Activated CD4-positive, alpha-beta T cell treated with anti-CD3 and anti-CD28 coated beads for 4 hours (primary cell): ENCODE measurements at regions not wholly inside any gene's neighbourhood (a gene's known extent, or its start where the extent isn't known, plus 50 kb on each side); places are given as distances from the start of the nearest gene placed in this dataset.
"Not testable (repeated sequence)": the region's sequence is repeated elsewhere in the genome, so short reads cannot be mapped to it uniquely, and the experiment has no call there.

Experiments
- DNase-seq, 2 donors: peaks; one replicate each; pipeline ENCODE4 v3.0.0-alpha.2; 2020

DNA sequence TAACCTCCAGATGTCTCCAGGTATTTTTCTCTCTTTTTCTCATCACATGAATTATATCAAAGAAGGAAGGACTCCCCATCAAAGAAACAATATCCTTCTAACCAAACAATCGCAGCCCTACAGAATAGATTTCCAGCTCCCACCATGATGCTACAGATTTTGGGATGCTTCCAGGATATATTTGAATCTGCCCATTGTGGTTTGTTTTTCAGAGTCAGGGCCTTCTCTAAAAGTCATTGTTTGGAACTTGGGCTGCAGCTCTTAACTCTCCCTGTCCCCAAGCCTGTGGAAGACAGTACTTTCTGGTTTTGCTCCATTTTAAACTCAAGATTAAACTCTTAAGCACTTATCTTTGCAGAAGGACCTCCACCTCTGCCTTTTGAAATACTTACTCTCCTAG, 223.2 kb downstream of the PMAIP1 start:
- DNase-seq, result no peak

DNA sequence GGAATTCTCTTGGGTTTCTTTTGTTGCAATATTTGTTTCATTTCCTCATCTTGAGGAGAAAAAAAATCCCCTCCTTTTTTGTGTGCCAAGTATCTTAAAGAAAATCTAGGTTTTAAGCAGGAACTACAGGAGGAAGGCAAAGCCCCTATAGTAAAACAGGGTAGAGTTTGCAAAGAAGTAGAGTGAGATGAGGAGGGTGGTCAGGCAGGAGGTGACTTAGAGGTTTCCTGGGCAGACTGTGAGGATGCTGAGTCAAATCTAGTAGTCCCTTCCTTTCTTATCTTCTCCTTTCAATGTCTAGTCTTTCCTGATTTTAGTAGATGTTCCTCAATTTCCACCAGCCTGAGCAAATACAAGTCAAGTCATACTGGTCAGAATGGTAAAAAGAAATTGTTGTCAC, 222.5 kb downstream of the PMAIP1 start:
- DNase-seq, result no peak

DNA sequence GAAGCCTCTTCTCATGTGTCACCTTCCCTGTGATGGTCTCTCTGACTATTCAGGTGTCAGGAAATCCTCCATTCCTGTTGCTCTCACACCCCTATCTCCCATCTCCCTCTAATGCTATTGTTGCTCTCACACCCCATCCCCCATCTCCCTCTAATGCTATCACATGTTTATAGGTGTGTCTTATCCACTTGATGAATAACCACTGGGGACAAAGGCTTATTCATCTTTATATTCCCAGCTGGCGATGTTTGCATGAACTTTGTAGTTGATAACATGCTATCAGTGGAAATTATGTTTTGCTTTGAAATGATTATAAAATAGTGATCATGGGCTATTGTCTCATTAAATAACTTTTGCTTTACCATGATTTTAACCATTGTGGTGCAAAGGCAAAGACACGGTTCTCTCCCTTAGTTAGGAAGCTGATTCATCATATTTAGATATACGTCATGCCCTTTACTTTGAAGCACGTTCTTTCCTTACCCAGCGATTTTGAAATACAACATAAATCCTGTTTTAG, 220.5 kb downstream of the PMAIP1 start:
- DNase-seq, result no peak

DNA sequence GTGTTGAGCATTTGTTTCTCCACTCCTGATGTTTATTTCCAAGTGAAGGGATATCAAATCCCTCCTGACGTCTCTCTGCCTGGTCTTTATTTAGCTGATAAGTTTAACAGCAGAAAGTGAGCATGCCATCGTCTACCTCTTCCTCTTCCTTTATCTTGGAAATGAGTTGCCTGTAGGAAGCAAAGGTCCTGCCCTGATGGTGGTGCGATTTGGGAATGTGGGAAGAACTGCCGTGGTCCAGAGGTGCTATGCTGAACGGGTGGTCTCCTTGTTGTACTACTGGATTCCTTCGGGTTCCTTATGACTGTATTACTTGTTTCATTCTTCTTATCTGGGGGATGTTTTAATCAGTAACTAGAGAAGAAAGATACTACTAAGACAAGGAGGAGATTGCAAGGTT, 217.5 kb downstream of the PMAIP1 start:
- no peak for DNase-seq

GRCh38 chr18:60113396-60113795, 213.6 kb downstream of the PMAIP1 start:
- no peak for DNase-seq

GRCh38 chr18:60112369-60112768, 212.6 kb downstream of the PMAIP1 start:
- DNase-seq, result no peak

DNA sequence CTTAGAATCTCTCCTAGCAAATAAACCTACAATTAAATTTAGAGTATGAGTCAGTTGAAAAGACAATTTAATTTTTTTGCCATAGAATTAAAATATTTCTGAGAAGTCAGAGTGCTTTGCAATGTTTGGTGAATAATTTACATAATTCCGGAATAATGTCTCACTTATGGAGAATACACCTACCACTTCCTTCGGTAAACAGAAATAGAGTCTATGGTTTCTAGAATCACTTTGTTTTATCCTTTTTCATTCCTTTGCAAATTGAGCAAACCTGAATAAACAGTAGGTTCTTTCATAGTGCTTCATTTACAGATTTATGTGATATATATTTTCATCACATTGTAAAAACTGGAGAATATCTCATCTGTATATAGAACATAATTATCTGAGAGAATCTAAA, 211.7 kb downstream of the PMAIP1 start:
- DNase-seq, result no peak

- DNase-seq, result no peak
Measured at GRCh38 chr18:60110836-60111235, 211.0 kb downstream of the PMAIP1 start.

GRCh38 chr18:60100778-60101177, 201.0 kb downstream of the PMAIP1 start:
- DNase-seq, result no peak

GRCh38 chr18:60099709-60100108, 199.9 kb downstream of the PMAIP1 start:
- no peak for DNase-seq

DNA sequence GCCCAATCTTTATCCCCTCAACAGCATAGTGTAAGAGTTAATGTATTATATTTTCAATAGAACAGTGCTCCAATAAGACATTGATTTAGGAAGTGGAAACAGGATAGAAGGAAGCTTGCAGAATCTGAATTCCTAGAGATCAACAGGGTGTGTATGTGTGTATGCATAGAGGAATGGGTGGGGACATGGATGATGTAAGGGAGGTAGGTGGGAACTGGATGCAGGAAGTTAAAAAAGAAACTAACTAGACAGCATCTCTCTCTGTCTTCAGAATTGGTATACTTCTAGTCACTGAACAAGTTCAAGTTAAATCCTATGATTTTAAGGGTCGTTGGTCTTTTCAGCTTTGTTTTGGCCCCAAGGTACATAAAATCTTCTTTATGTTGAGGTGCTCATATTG, 196.6 kb downstream of the PMAIP1 start:
- DNase-seq, result no peak

DNA sequence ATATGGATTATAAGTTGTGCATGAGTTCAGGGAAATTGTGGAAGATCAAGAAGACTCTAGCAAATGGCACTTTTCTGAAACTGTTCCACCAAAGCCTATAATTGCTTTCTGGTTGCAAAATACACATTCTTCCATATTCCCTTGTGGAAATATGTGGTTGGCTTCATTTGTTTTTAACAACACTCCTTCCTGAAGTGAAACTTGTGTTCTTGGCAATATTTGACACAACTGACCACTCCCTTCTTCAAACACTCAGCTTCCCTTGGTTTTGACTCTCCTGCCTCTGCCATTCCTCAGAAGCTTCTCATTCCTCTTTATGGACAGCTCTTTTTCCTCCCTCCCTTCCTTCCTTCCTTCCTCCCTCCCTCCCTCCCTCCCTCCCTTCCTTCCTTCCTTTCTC, 192.3 kb downstream of the PMAIP1 start:
- no peak for DNase-seq

DNA sequence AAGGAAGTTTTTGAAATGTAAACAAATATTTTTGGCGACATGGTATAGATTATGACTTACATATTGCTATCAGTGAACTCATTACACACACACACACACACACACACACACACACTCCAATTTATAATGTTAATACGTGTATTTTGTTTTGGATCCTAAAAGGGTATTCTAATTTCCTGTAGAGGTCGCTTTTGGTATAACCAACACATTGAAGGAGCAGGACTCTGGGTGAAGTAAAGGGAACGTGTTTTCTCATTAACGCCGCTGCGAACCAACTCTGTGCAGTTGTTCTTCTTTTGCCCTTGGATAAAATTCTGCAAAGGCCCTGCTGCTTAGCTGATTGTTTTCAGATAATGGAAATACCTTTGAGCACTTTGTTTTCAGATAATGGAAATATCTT, 190.4 kb downstream of the PMAIP1 start:
- no peak for DNase-seq

GRCh38 chr18:60082790-60083189, 183.0 kb downstream of the PMAIP1 start:
- DNase-seq, result no peak

DNA sequence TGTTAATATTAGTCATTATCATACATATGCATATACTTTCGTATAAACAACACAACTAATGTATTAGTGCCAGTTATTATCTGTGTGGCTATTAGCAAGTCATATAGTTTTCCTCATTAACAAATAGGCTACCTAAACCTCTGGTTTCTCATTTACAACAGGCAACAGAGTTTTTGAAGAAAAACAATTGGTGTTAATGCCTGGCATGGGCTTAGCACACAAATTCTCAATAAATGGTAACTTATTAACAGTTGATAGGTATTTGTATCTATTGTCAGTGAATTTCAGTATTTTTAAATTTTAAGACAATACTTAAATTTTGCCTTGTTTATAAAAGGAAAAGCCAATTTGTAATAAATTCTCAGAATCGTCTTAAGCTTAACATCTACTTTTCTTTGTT, 182.5 kb downstream of the PMAIP1 start:
- DNase-seq, result no peak

- no peak for DNase-seq
Measured at GRCh38 chr18:60075477-60075876, 175.7 kb downstream of the PMAIP1 start.

DNA sequence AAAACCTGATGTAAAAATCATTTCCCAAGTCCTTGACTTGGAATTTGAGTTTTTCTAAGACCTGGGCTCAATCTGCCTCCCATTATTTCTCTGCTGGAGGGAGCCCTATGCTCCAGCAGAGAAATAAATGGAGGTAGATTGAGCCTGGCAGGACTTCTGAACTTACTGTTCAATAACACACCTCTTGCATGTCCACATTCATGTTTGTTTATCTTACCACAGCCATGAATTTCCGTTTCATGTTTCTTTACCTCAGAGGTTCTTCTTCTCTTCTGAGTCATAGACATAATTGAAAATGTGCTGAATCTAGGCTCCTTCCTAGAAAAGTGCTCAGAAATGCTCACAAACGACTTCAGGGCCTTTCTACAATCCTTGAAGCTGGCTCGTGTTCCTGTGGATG, 170.8 kb downstream of the PMAIP1 start:
- no peak for DNase-seq

DNA sequence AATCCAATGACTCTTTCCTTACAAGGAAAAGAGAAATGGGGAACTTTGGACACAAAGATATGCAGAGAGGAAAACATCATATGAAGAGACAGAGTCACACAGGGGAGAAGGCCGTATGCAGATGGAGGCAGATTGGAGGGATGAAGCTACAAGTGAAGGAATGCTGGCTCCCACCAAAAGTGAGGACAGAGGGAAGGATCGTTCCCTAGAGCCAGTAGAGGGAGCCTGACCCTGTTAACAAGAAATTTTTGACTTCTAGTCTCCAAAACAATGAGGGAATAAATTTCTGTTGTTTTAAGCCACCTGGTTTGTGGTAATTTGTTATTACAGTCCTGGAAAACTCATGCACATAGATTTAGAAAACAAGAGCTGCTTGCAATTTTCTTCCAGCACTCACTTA, 169.3 kb downstream of the PMAIP1 start:
- no peak for DNase-seq

- no peak for DNase-seq
Measured at GRCh38 chr18:60067426-60068210, 167.8 kb downstream of the PMAIP1 start.

- no peak for DNase-seq
Measured at GRCh38 chr18:60066219-60066975, 166.6 kb downstream of the PMAIP1 start.

- DNase-seq, result no peak
Measured at GRCh38 chr18:60064271-60064670, 164.5 kb downstream of the PMAIP1 start.

DNA sequence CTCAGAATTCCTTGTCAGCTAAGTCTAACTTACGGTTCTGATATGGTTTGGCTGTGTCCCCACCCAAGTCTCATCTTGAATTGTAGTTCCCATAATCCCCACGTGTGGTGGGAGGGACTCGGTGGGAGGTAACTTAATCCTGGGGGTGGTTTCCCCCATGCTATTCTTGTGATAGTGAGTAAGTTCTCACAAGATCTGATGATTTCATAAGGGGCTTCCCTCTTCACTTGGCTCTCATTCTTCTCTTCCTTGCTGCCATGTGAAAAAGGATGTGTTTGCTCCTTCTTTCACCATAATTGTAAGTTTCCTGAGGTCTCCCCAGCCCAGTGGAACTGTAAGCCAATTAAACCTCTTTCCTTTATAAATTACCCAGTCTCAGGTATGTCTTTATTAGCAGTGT, 163.0 kb downstream of the PMAIP1 start:
- not testable (repeated sequence) for DNase-seq

DNA sequence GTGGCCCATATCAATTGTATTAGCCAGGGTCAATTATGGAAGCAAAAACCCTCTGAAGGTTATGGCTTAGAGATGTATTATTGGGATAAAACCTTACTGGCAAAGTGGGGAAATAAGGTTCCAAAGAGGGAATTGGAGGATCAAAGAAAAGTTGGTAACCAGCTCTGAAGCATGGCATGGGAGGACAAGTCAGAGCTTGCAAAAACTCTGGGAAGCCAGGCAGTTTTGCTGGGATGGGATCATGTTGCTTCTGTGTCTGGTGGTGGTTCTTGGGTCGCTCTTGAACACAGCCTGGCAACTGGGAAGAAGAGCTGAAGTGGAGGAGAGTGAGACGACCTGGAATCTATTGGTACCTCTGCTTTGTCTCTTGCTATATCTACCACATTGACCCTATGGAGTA, 162.6 kb downstream of the PMAIP1 start:
- DNase-seq, result no peak

DNA sequence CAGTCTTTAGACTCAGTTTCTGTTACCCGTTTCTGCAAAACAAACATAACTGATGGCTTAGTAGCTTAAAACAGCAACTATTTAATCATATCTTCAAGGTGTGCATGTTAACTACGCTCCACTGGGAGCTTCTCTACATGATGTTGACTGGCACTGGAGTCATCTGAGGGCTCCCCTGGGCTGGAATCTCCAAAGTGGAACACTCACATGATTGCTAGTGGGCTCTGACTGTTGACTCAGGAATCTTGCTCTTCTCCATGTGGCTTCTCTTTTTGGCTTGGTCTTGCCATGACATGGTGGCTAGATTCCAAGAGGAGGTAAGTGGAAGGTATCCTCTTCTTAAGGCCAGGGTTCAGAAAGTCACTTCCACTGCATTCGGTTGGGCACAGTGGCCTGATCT, 160.8 kb downstream of the PMAIP1 start:
- DNase-seq, result no peak
